Cardiac fibroblast (primary cell): ENCODE measurements at regions not wholly inside any gene's neighbourhood (a gene's known extent, or its start where the extent isn't known, plus 50 kb on each side); places are given as distances from the start of the nearest gene placed in this dataset.
A peak's percentile ranks its signal among the peaks of the same experiment; 100 is the strongest.

ENCODE experiments used
- DNase-seq, 2 donors: peaks; one replicate each; pipeline versions ENCODE4 v3.0.0 to v3.0.0-alpha.2; 2010; ENCODE audit warnings: low read depth in 2 of 2
- H3K4me3 ChIP-seq, 2 donors: replicated peaks in 1 of 2; 1 replicate in 1 of 2; 2 replicates in 1 of 2; pipeline ENCODE4 v1.5.1; 2011; ENCODE audit warnings: low read depth in 2 of 2, low read length in 2 of 2, mild to moderate bottlenecking in 2 of 2, moderate library complexity in 1 of 2
- CTCF ChIP-seq: IDR thresholded peaks from one replicate; pipeline ENCODE4 v1.5.1; 2011; ENCODE audit warnings: low read depth, mild to moderate bottlenecking, low read length, inconsistent platforms

GRCh38 chr13:82647540-82647939, 1234.7 kb downstream of the SLITRK1 start:
- DNase-seq, result no peak
- no peak overlapping the region for H3K4me3 ChIP-seq
- no peak for TF ChIP-seq CTCF

GRCh38 chr13:82636119-82636518, 1246.2 kb downstream of the SLITRK1 start:
- DNase-seq, result peak in 1 of 2 donors; percentile 11
- no peak overlapping the region for H3K4me3 ChIP-seq
- TF ChIP-seq CTCF, result no peak

DNA sequence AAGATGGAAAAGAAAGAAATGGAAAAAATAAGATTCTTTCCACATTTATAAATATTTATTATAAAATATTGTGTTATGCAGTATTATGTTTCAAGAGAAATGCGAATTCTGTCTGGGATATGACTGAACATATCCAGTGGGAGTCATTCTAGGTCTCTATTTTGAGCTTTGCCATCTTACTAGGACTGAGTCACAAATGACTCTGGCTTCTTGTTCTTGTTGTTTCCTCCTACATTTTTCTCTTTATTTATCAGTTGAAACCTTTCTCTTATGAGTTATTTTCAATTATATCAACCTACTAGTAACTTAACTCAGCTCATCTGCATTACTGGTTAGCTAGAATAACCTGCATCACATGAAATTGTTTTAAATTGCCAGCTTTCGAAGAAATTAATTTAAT, 1247.3 kb downstream of the SLITRK1 start:
- TF ChIP-seq CTCF, result no peak
- no peak for DNase-seq
- no peak overlapping the region for H3K4me3 ChIP-seq

- TF ChIP-seq CTCF, result no peak
- H3K4me3 ChIP-seq, result no peak overlapping the region
- DNase-seq, result peak in 1 of 2 donors; percentile 1
Measured at GRCh38 chr13:82627183-82627582, 1255.1 kb downstream of the SLITRK1 start.

DNA sequence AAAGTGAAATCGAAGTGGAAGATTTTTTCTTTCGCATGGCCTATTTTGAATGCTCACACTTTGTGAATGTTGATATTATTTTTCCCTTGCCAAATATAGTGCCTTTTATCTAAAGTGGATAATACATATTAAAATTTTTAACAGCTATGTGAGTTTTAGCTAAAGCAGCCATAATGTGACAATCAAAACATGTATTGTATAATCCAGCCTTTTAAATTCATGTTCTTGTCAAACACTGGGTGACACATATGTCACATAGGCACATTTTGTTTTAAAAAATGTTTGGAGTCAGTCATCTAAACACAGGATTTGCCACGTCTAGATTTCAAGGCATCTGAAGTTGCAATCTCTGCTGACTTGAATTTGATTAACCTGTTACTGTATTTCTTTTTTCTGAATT, 1256.6 kb downstream of the SLITRK1 start:
- no peak for TF ChIP-seq CTCF
- DNase-seq, result no peak
- no peak overlapping the region for H3K4me3 ChIP-seq

GRCh38 chr13:82615043-82615442, 1267.2 kb downstream of the SLITRK1 start:
- DNase-seq, result no peak
- H3K4me3 ChIP-seq, result no peak overlapping the region
- no peak for TF ChIP-seq CTCF

GRCh38 chr13:82614086-82614485, 1268.2 kb downstream of the SLITRK1 start:
- no peak for DNase-seq
- no peak overlapping the region for H3K4me3 ChIP-seq
- no peak for TF ChIP-seq CTCF
